Activated naive CD4-positive, alpha-beta T cell treated with anti-CD3 and anti-CD28 coated beads, Interleukin-2, amount 50 U/mL, for 24 hours (primary cell): ENCODE measurements at regions not wholly inside any gene's neighbourhood (a gene's known extent, or its start where the extent isn't known, plus 50 kb on each side); places are given as distances from the start of the nearest gene placed in this dataset.
"Not testable (repeated sequence)": the region's sequence is repeated elsewhere in the genome, so short reads cannot be mapped to it uniquely, and the experiment has no call there.

Source experiments
- H3K27ac Mint-ChIP-seq: one replicate; pipeline ENCODE4 v1.8.0; 2021; ENCODE audit warnings: mild to moderate bottlenecking, mixed read lengths
- H3K27me3 Mint-ChIP-seq: one replicate; pipeline ENCODE4 v1.8.0; 2021; ENCODE audit warnings: mixed read lengths
- H3K36me3 Mint-ChIP-seq: one replicate; pipeline ENCODE4 v1.8.0; 2021; ENCODE audit warnings: mixed read lengths
- H3K4me1 Mint-ChIP-seq: one replicate; pipeline ENCODE4 v1.8.0; 2021; ENCODE audit warnings: mixed read lengths
- H3K4me3 Mint-ChIP-seq: one replicate; pipeline ENCODE4 v1.8.0; 2021; ENCODE audit warnings: mild to moderate bottlenecking, mixed read lengths
- H3K9me3 Mint-ChIP-seq: one replicate; pipeline ENCODE4 v1.8.0; 2021; ENCODE audit warnings: mixed read lengths

GRCh38 chr12:83979785-83980184 is 932.8 kb downstream of the SLC6A15 start:
- Mint-ChIP-seq H3K36me3 (no peaks in the 10 kb centered on the region), H3K4me1 (no peaks in the 10 kb centered on the region), H3K27me3 (no peaks in the 10 kb centered on the region), H3K4me3 (no peak overlapping the region), H3K9me3 (peaks cover 9% of the 10 kb centered on the region), H3K27ac (no peak overlapping the region)

- H3K4me1 Mint-ChIP-seq = no peaks in the 10 kb centered on the region
- H3K4me3 Mint-ChIP-seq = no peak overlapping the region
- no peak overlapping the region for H3K27ac Mint-ChIP-seq
- no peaks in the 10 kb centered on the region for H3K36me3 Mint-ChIP-seq
- no peaks in the 10 kb centered on the region for H3K9me3 Mint-ChIP-seq
- H3K27me3 Mint-ChIP-seq = no peaks in the 10 kb centered on the region
Measured at GRCh38 chr12:83971781-83972180, 940.8 kb downstream of the SLC6A15 start.

- Mint-ChIP-seq H3K9me3 (no peaks in the 10 kb centered on the region), H3K4me3 (no peak overlapping the region), H3K4me1 (no peaks in the 10 kb centered on the region), H3K27me3 (no peaks in the 10 kb centered on the region), H3K36me3 (no peaks in the 10 kb centered on the region), H3K27ac (no peak overlapping the region)
Measured at GRCh38 chr12:83960767-83961166, 951.8 kb downstream of the SLC6A15 start.

- Mint-ChIP-seq H3K4me1 (no peaks in the 10 kb centered on the region), H3K9me3 (no peaks in the 10 kb centered on the region), H3K36me3 (no peaks in the 10 kb centered on the region), H3K27me3 (no peaks in the 10 kb centered on the region), H3K27ac (no peak overlapping the region), H3K4me3 (no peak overlapping the region)
Measured at GRCh38 chr12:83958997-83959396, 953.6 kb downstream of the SLC6A15 start.

GRCh38 chr12:83954956-83955601 is 957.5 kb downstream of the SLC6A15 start:
- no peaks in the 10 kb centered on the region for H3K4me1 Mint-ChIP-seq
- H3K4me3 Mint-ChIP-seq = no peak overlapping the region
- H3K9me3 Mint-ChIP-seq = no peaks in the 10 kb centered on the region
- no peaks in the 10 kb centered on the region for H3K36me3 Mint-ChIP-seq
- no peak overlapping the region for H3K27ac Mint-ChIP-seq
- H3K27me3 Mint-ChIP-seq = no peaks in the 10 kb centered on the region

GRCh38 chr12:83954071-83954789 is 958.4 kb downstream of the SLC6A15 start:
- Mint-ChIP-seq H3K27ac (no peak overlapping the region), H3K4me3 (no peak overlapping the region), H3K4me1 (no peaks in the 10 kb centered on the region), H3K36me3 (no peaks in the 10 kb centered on the region), H3K27me3 (no peaks in the 10 kb centered on the region), H3K9me3 (no peaks in the 10 kb centered on the region)

- no peak overlapping the region for H3K27ac Mint-ChIP-seq
- no peaks in the 10 kb centered on the region for H3K4me1 Mint-ChIP-seq
- no peaks in the 10 kb centered on the region for H3K9me3 Mint-ChIP-seq
- no peak overlapping the region for H3K4me3 Mint-ChIP-seq
- H3K36me3 Mint-ChIP-seq = no peaks in the 10 kb centered on the region
- no peaks in the 10 kb centered on the region for H3K27me3 Mint-ChIP-seq
Measured at GRCh38 chr12:83945871-83946270, 966.7 kb downstream of the SLC6A15 start.

- Mint-ChIP-seq H3K9me3 (no peaks in the 10 kb centered on the region), H3K4me3 (no peak overlapping the region), H3K27ac (no peak overlapping the region), H3K27me3 (no peaks in the 10 kb centered on the region), H3K4me1 (no peaks in the 10 kb centered on the region), H3K36me3 (no peaks in the 10 kb centered on the region)
Measured at GRCh38 chr12:83939718-83940117, 972.9 kb downstream of the SLC6A15 start.

GRCh38 chr12:83933615-83934014 is 979.0 kb downstream of the SLC6A15 start:
- Mint-ChIP-seq H3K27ac (no peak overlapping the region), H3K9me3 (no peaks in the 10 kb centered on the region), H3K36me3 (no peaks in the 10 kb centered on the region), H3K27me3 (no peaks in the 10 kb centered on the region), H3K4me1 (no peaks in the 10 kb centered on the region), H3K4me3 (no peak overlapping the region)

GRCh38 chr12:83932011-83932410 is 980.6 kb downstream of the SLC6A15 start:
- Mint-ChIP-seq H3K9me3 (no peaks in the 10 kb centered on the region), H3K4me1 (no peaks in the 10 kb centered on the region), H3K27ac (no peak overlapping the region), H3K36me3 (no peaks in the 10 kb centered on the region), H3K4me3 (no peak overlapping the region), H3K27me3 (no peaks in the 10 kb centered on the region)

GRCh38 chr12:83931451-83931850 is 981.1 kb downstream of the SLC6A15 start:
- H3K4me1 Mint-ChIP-seq = no peaks in the 10 kb centered on the region
- H3K36me3 Mint-ChIP-seq = no peaks in the 10 kb centered on the region
- no peaks in the 10 kb centered on the region for H3K27me3 Mint-ChIP-seq
- no peak overlapping the region for H3K27ac Mint-ChIP-seq
- no peaks in the 10 kb centered on the region for H3K9me3 Mint-ChIP-seq
- no peak overlapping the region for H3K4me3 Mint-ChIP-seq

GRCh38 chr12:83929792-83930191 is 982.8 kb downstream of the SLC6A15 start:
- H3K4me3 Mint-ChIP-seq, H3K27me3 Mint-ChIP-seq, H3K4me1 Mint-ChIP-seq, H3K27ac Mint-ChIP-seq, H3K9me3 Mint-ChIP-seq, H3K36me3 Mint-ChIP-seq: not testable (repeated sequence)

GRCh38 chr12:83920821-83921547 is 991.6 kb downstream of the SLC6A15 start:
- no peak overlapping the region for H3K4me3 Mint-ChIP-seq
- H3K36me3 Mint-ChIP-seq = no peaks in the 10 kb centered on the region
- peaks cover 7% of the 10 kb centered on the region for H3K9me3 Mint-ChIP-seq
- H3K27ac Mint-ChIP-seq = no peak overlapping the region
- H3K27me3 Mint-ChIP-seq = no peaks in the 10 kb centered on the region
- H3K4me1 Mint-ChIP-seq = no peaks in the 10 kb centered on the region

GRCh38 chr12:83919081-83919480 is 993.5 kb downstream of the SLC6A15 start:
- no peaks in the 10 kb centered on the region for H3K27me3 Mint-ChIP-seq
- H3K4me1 Mint-ChIP-seq = no peaks in the 10 kb centered on the region
- H3K9me3 Mint-ChIP-seq = peaks cover 7% of the 10 kb centered on the region
- H3K27ac Mint-ChIP-seq = no peak overlapping the region
- H3K36me3 Mint-ChIP-seq = no peaks in the 10 kb centered on the region
- no peak overlapping the region for H3K4me3 Mint-ChIP-seq

GRCh38 chr12:83904175-83904574 is 1008.4 kb downstream of the SLC6A15 start:
- H3K27ac Mint-ChIP-seq = no peak overlapping the region
- no peaks in the 10 kb centered on the region for H3K4me1 Mint-ChIP-seq
- no peaks in the 10 kb centered on the region for H3K9me3 Mint-ChIP-seq
- no peaks in the 10 kb centered on the region for H3K36me3 Mint-ChIP-seq
- H3K4me3 Mint-ChIP-seq = no peak overlapping the region
- no peaks in the 10 kb centered on the region for H3K27me3 Mint-ChIP-seq

GRCh38 chr12:83896416-83896815 is 1016.2 kb downstream of the SLC6A15 start:
- Mint-ChIP-seq H3K27ac (no peak overlapping the region), H3K4me1 (no peaks in the 10 kb centered on the region), H3K36me3 (no peaks in the 10 kb centered on the region), H3K4me3 (no peak overlapping the region), H3K27me3 (no peaks in the 10 kb centered on the region), H3K9me3 (no peaks in the 10 kb centered on the region)
